NCI-H69 (cell line): ENCODE measurements at regions not wholly inside any gene's neighbourhood (a gene's known extent, or its start where the extent isn't known, plus 50 kb on each side); places are given as distances from the start of the nearest gene placed in this dataset.
"Not testable (repeated sequence)": the region's sequence is repeated elsewhere in the genome, so short reads cannot be mapped to it uniquely, and the experiment has no call there.

Experiments
- DNase-seq: peaks from one replicate; lab custom pipeline; 2025; lab: John Stamatoyannopoulos, UW

- DNase-seq, result no peak
Observed at GRCh38 chr4:188663369-188663768, 524.1 kb downstream of the TRIML1 start.

DNA sequence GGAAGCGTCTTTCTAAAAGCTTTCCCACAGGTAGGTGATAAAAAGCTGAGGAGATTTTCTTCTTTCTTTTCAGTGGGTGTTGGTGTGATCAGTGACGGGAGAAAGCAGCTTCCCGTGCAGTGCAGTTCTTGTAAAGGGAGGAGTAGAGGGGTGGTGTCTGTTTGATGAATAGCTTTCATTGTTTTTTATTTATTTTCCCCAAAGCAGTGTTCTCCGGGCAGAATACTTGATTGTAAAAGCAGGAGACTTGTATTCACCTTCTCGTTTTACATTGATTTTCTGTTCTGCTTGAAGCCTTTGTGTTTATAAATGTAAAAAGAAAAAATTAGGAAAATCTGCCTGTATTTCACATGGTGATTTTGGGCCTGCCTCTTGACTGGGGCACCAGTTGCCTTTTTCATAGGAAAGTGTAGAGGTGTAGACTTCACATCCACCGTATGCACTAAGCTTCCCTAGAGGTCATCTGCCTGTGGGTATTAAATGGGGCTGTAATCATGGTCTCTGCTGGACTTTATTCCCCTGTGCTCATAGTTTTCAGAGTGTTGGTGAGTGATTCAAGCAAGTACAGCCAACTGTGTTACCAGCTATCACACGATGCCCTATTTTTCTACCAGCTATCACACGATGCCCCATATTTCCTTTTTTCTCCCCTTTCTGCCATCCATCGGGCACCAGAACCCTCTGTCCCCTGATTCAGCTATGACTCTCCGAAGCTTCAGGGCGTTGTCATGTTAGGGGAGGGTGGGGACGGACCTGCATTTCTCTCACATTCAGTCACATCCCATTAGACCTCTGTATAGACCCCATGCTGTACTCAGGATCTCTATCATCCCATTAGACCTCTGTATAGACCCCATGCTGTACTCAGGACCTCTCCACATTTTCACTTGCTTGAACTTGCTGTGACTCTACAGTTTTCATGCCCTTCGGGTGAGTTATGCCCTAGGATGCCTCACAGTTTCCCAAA lies 526.5 kb downstream of the TRIML1 start:
- peak; percentile 56 for DNase-seq

GRCh38 chr4:188678691-188679090 lies 539.5 kb downstream of the TRIML1 start:
- DNase-seq, result not testable (repeated sequence)

DNA sequence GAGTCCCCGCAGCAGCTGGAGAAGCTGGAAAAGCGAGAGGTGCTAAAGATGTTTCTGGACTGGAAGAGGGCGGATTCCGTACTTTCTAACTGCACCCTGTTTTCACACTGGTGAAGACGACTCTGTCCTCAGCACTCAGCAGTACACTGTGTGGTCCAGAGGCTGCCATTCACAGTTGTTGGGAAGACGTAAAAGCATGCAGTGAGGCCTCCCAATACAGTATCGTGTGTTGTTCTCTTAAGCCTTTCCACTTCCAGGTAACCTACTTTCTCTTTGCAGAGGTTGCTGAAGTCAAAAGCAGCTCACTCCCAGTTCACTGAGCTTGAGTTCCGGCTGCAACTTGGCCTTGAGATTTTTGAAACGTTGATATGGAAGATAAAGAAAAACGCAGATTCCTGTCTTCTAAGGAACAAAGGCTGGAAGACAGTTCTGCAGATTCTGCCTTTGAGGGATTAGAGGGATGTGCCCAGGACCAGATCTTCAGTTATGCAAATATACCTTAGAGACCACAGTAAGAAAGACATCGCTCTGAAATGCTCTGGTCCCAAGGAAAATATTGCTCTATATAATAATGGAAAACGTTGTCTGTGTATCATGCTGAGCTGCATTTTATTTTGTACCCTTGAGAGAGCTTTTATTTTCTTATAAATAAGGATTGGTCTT lies 540.9 kb downstream of the TRIML1 start:
- DNase-seq, result no peak

- DNase-seq, result no peak
Observed at GRCh38 chr4:188680667-188681063, 541.4 kb downstream of the TRIML1 start.

GRCh38 chr4:188682321-188682720 lies 543.1 kb downstream of the TRIML1 start:
- DNase-seq, result no peak

DNA sequence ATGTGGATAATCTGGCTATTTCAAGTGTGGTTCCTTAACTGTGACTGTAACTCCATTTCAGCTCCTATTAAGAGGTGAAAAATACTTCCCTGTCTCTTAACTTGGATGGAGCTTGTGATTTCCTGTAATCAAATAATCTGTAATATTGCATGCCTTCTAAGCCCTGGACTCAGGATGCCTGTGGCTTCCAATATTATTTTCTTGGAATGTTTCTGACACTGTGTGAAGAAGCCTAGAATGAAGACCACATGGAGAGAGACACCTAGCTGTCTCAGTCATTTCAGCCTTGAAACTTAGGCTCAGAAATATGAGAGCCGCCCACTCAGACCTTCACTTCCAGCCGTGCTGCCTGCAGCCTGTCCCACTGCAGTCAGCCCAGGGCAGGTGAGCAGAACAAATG lies 544.3 kb downstream of the TRIML1 start:
- no peak for DNase-seq

DNA sequence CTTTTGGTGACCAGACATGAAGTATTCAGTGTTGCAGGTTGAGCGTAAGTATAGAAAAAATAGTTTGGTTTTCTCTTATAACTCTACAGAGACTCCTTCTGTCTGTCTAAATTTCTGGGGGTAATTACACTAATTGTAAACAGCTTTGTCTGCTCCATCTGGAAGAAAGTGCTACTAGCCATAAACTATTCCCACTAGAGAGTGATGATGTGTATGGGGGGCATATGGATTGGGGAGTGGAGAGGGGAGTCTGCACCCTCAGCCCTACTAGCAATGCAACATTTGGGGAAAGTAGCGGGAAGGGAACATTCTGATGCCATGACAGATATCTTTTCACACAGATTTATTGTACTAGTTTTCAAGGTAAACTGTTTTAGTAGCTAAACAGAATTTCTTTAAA lies 549.7 kb downstream of the TRIML1 start:
- peak; percentile 2 for DNase-seq

GRCh38 chr4:188691811-188692210 lies 552.6 kb downstream of the TRIML1 start:
- DNase-seq, result no peak

DNA sequence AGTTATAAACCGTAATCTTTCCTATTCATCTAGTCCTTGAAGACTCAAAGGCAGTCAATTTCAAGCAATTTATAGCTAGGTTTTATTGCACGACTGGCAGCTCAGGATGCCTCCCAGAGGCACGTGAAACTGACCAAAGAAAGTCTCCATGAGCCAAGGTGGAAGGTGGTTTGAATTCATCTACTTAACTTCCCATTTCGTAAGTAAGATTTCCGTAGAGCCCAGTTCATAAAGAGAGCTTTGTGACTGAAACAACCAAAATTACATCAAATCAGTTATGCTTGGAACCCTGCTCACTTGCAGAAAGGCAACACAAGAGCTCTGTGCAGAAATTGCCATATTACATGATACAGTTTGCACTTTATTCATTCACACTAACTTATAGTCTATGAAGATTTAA lies 556.0 kb downstream of the TRIML1 start:
- no peak for DNase-seq

DNA sequence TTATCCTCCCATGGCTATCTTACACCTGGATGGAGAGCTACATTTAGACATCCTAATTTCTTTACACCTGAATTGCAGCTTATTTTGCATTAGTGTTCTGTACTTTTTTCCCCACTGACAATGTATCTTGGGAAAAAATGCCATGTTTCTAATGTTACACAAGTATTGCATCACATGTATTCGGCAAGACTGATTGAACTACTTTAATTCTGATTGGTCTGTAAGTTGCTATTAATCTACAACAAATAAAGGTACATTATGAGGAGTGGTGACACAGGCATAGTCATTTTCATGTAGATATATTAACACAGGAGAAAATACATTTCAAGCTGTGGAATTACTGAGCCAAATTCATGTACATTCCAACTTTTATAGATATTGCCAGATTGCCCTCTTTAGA lies 558.0 kb downstream of the TRIML1 start:
- no peak for DNase-seq

GRCh38 chr4:188701952-188702351 lies 562.7 kb downstream of the TRIML1 start:
- DNase-seq, result no peak

GRCh38 chr4:188704288-188704687 lies 565.0 kb downstream of the TRIML1 start:
- no peak for DNase-seq

GRCh38 chr4:188707036-188707435 lies 567.8 kb downstream of the TRIML1 start:
- no peak for DNase-seq

- no peak for DNase-seq
Observed at GRCh38 chr4:188714501-188714900, 575.3 kb downstream of the TRIML1 start.

DNA sequence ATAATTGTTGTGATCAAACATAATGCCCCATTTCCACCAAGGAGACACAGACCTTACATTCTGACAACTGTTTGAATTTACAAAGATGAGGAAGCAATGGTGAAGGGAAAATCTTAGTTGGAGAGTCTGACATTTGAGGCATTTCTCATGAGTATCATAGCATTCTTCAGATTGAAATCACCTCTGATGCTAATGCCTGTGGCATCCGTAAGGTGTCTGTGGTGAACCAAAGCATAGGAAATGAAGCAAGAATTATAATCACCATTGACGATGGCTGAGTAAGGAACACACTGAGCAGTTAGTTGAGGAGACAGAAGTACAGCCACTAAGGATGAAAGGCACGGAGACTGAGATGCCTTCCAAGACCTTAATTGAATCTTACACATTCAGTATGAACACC lies 575.7 kb downstream of the TRIML1 start:
- no peak for DNase-seq

- DNase-seq, result no peak
Observed at GRCh38 chr4:188717661-188718060, 578.4 kb downstream of the TRIML1 start.

- peak; percentile 0 for DNase-seq
Observed at GRCh38 chr4:188719794-188720193, 580.6 kb downstream of the TRIML1 start.

- DNase-seq, result no peak
Observed at GRCh38 chr4:188722911-188723310, 583.7 kb downstream of the TRIML1 start.

DNA sequence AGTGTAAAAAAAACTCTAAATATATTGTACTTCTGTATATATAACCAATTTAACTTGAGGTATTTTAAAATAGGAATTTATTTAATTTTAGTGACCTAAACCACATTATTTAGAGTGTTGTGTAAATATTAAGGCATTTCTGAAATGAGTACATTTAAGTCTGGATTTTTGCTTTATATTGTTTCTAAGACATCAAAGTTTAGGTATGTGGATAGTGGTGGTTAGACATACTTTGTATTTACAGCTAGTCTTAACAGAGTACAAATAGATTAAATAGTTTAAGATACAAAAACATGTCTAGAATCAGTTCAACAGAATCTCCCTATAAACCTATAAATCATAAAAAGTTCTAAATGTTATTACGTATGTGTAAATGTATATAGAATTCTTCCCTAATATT lies 588.5 kb downstream of the TRIML1 start:
- DNase-seq, result no peak

GRCh38 chr4:188728359-188728758 lies 589.1 kb downstream of the TRIML1 start:
- no peak for DNase-seq

DNA sequence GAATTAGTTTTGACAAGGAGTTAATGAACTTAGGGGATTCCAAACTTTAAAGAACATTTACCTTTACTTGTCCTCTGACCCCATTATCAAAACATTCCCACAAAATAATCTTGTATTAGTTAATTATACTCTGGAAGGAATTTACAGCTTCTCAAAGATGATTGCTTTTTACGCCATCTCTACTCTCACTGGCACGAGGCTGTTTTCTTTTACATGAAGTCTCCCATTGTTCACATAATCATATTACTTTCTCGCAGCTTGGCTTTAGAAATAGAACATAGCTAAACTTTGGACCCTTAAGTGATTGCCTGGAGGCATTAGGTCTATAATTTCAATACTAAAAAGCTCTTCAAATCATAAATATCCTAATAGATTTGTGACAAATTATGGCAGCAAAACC lies 592.9 kb downstream of the TRIML1 start:
- DNase-seq, result no peak

- DNase-seq, result no peak
Observed at GRCh38 chr4:188735082-188735481, 595.8 kb downstream of the TRIML1 start.
